Fibroblast of pulmonary artery (primary cell): ENCODE measurements at regions not wholly inside any gene's neighbourhood (a gene's known extent, or its start where the extent isn't known, plus 50 kb on each side); places are given as distances from the start of the nearest gene placed in this dataset.
"Not testable (repeated sequence)": the region's sequence is repeated elsewhere in the genome, so short reads cannot be mapped to it uniquely, and the experiment has no call there.

Experiments used
- DNase-seq: peaks from one replicate; pipeline ENCODE4 v3.0.0-alpha.2; 2010; ENCODE audit warnings: low read depth
- H3K4me3 ChIP-seq: replicated peaks from 2 replicates; pipeline ENCODE4 v1.5.1; 2011; ENCODE audit warnings: low read depth, mild to moderate bottlenecking, control low read depth, low read length, moderate library complexity
- TF ChIP-seq, protein P1 (sequence below): IDR thresholded peaks from 2 replicates; pipeline ENCODE4 v1.5.1; 2011; ENCODE audit warnings: mild to moderate bottlenecking, control low read depth, low read length, inconsistent platforms; ENCODE audit errors: missing control alignments

DNA sequence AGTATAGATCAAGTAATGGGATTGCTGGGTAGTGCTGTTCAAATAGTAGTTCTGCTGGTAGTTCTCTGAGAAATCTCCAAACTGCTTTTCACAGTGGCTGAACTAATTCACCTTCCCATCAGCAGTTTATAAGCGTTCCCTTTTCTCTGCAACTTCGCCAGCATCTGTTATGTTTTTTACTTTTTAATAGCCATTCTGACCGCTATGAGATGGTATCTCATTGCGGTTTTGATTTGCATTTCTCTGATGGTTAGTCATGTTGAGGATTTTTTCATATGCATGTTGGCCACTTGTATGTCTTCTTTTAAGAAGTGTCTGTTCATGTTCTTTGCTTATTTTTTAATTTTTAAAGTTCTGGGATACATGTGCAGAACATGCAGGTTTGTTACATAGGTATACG is 279.2 kb upstream of the NREP start:
- H3K4me3 ChIP-seq, result no peak overlapping the region
- TF ChIP-seq, protein P1, sequence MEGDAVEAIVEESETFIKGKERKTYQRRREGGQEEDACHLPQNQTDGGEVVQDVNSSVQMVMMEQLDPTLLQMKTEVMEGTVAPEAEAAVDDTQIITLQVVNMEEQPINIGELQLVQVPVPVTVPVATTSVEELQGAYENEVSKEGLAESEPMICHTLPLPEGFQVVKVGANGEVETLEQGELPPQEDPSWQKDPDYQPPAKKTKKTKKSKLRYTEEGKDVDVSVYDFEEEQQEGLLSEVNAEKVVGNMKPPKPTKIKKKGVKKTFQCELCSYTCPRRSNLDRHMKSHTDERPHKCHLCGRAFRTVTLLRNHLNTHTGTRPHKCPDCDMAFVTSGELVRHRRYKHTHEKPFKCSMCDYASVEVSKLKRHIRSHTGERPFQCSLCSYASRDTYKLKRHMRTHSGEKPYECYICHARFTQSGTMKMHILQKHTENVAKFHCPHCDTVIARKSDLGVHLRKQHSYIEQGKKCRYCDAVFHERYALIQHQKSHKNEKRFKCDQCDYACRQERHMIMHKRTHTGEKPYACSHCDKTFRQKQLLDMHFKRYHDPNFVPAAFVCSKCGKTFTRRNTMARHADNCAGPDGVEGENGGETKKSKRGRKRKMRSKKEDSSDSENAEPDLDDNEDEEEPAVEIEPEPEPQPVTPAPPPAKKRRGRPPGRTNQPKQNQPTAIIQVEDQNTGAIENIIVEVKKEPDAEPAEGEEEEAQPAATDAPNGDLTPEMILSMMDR, result no peak
- no peak for DNase-seq

DNA sequence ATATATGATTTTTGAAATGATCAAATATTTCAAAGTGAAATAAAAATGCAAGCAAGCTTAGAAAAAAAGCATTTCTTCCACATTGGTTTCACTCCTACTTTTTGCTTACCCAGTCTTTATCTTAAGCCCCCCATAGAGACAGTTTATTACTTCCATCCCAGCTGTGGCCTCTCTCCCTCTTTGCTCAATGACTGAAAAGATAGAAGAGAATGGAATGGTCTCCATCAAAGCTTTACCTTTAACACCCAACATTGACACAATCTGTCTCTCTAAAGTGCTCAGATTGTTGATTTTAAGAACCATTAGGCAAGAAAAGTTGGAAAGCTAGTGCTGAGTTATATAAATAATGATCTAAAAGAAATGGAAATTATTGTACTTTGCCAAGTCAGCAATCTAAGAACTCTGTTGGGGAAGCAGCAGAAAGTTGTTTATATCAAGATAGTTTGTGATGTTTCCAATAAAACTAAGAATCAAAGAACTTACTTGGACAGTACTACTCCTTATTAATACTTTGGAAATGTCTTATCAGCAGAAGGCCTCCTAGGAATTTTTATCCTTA is 277.5 kb upstream of the NREP start:
- TF ChIP-seq, protein P1, result no peak
- H3K4me3 ChIP-seq, result no peak overlapping the region
- DNase-seq, result no peak

DNA sequence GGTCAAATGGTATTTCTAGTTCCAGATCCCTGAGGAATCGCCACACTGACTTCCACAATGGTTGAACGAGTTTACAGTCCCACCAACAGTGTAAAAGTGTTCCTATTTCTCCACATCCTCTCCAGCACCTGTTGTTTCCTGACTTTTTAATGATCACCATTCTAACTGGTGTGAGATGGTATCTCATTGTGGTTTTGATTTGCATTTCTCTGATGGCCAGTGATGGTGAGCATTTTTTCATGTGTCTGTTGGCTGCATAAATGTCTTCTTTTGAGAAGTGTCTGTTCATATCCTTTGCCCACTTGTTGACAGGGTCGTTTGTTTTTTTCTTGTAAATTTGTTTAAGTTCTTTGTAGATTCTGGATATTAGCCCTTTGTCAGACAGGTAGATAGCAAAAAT is 269.9 kb upstream of the NREP start:
- H3K4me3 ChIP-seq, result not testable (repeated sequence)

DNA sequence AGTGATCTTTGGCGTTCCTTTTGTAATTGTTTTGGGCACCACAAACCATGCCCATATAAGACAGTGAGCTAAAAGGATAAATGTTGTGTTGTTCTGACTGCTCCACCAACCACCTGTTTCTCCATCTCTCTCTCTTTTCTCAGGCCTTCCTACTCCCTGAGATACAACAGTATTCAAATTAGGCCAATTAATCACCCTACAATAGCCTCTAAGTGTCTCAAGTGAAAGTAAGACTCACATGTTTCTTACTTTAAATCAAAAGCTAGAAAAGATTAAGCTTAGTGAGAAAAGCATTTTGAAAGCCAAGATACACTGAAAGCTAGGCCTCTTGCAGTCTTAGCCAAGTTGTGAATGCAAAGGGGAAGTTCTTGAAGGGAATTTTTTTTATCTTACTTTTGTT is 268.8 kb upstream of the NREP start:
- no peak for DNase-seq
- H3K4me3 ChIP-seq, result no peak overlapping the region
- TF ChIP-seq, protein P1, result no peak

More for the DNA sequence above, 269.9 kb upstream of the NREP start:
- not testable (repeated sequence) for DNase-seq

DNA sequence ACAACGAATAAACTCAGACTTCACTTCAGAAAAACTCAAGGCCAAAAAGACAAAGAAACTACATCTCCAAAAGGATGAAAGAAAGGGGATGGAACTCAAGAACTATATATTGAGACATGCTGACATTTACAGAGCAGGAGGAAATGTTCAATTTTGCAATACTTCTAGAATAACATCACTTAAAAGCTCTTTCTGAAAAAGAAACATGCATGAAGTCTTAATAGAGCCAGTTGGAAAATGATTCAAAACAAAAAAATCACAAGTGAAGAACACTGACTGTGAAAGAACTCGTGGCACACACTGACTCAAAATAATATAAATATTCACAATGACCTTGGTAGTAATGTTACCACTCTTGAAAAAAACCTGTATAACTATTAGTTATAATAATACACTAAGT is 267.8 kb upstream of the NREP start:
- TF ChIP-seq, protein P1, result no peak
- H3K4me3 ChIP-seq, result no peak overlapping the region
- no peak for DNase-seq

DNA sequence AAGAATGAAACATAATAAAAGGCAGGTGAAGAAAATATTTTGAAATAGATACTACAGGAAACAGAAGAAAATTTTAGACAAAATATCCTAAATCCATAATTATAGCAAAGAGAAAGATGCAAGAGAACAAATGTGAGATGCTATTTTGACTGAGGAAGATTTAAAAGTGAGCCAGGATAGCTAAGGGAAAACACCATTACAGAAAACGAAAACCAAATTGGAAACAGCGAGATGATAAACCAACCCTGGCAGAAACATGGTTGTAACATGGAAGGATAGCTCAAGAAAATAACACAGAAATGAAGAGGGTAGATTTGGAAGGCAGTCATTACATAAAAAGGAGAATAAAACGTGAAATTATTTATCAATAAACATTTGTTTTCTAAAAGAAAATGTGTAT is 267.2 kb upstream of the NREP start:
- TF ChIP-seq, protein P1, result no peak
- no peak for DNase-seq
- H3K4me3 ChIP-seq, result no peak overlapping the region

DNA sequence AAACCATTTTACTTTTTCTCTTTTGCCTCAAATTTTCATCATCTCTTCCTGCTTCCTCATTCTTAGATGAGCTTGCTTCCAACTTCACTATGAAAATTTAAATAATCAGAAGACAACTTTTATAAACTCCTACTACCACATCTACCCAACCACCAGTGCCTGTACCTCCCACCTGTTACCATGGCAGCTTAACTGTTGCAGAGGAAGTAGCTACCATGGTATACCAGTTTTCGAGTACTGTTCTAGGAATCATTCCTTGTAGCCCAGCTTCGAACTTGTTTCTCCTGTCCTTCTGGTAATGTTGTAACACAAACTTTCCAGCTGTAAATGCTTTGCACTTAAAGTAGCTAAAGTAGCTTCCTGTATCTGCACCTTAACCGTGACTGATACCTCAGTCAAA is 266.8 kb upstream of the NREP start:
- TF ChIP-seq, protein P1, result no peak
- no peak for DNase-seq

More for the DNA sequence above, 266.8 kb upstream of the NREP start:
- H3K4me3 ChIP-seq, result no peak overlapping the region
